Gastroesophageal sphincter (tissue), 3 donors: ENCODE measurements at regions not wholly inside any gene's neighbourhood (a gene's known extent, or its start where the extent isn't known, plus 50 kb on each side); places are given as distances from the start of the nearest gene placed in this dataset.

ENCODE experiments used
- POLR2A ChIP-seq, 2 donors: fragments of 450-650 bp; IDR thresholded peaks; one replicate each; pipeline ENCODE4 v1.6.1; 2017; ENCODE audit warnings: antibody characterized with exemption in 2 of 2, mild to moderate bottlenecking in 2 of 2, moderate library complexity in 1 of 2
- TF ChIP-seq, protein P1 (sequence below), 4 experiments: fragments of 200-600 bp in 2 of 4; fragments of 450-650 bp in 2 of 4; sonication (generic) in 1 of 4; IDR thresholded peaks; one replicate each; pipeline ENCODE4 v1.5.1; 2017 to 2019; ENCODE audit warnings: antibody characterized with exemption in 4 of 4, mild to moderate bottlenecking in 2 of 4, moderate library complexity in 2 of 4

DNA sequence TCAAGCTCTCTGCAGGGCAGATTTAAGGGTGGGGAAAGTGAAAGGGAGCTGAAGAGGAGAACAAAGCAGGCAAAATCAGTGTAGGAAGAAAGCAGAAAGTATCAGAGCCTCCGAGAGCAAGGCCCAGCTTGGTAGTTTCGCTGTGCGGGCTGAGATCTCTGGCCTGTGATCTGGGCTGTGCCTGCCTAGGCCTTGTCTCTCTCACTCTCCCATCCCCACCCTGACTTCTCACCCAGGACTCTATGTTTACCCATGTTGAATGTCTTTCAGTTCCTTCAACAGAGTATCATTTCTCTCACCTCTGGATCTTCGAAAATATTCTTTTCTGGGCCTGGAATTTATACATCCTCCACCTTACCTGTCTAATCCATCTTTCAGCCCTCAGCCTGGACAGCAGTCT is 391.3 kb downstream of the FOXO1 start:
- TF ChIP-seq, protein P1, sequence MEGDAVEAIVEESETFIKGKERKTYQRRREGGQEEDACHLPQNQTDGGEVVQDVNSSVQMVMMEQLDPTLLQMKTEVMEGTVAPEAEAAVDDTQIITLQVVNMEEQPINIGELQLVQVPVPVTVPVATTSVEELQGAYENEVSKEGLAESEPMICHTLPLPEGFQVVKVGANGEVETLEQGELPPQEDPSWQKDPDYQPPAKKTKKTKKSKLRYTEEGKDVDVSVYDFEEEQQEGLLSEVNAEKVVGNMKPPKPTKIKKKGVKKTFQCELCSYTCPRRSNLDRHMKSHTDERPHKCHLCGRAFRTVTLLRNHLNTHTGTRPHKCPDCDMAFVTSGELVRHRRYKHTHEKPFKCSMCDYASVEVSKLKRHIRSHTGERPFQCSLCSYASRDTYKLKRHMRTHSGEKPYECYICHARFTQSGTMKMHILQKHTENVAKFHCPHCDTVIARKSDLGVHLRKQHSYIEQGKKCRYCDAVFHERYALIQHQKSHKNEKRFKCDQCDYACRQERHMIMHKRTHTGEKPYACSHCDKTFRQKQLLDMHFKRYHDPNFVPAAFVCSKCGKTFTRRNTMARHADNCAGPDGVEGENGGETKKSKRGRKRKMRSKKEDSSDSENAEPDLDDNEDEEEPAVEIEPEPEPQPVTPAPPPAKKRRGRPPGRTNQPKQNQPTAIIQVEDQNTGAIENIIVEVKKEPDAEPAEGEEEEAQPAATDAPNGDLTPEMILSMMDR (IDR thresholded peaks at IDR 0.05) = no peak
- no peak for TF ChIP-seq POLR2A (IDR thresholded peaks at IDR 0.05)
